Right lobe of liver (tissue), 6 donors: ENCODE measurements at regions not wholly inside any gene's neighbourhood (a gene's known extent, or its start where the extent isn't known, plus 50 kb on each side); places are given as distances from the start of the nearest gene placed in this dataset.

ENCODE experiments used
- ATAC-seq, 4 donors: fragments of 200-7000 bp; cut with Tn5 transposase; one replicate each; pipeline ENCODE4 v1.9.1; 2020; ENCODE audit warnings: mild to moderate bottlenecking in 4 of 4, moderate library complexity in 4 of 4
- DNase-seq, 3 donors: peaks; one replicate each; pipeline ENCODE4 v3.0.0-alpha.2; 2020
- H3K27ac ChIP-seq, 3 donors: fragments of 200-600 bp; one replicate each; pipeline ENCODE4 v1.8.0; 2022
- H3K27me3 ChIP-seq, 2 donors: fragments of 200-600 bp; one replicate each; pipeline ENCODE4 v1.8.0; 2022
- H3K36me3 ChIP-seq, 4 donors: fragments of 200-600 bp; sonication (generic) in 1 of 4; one replicate each; pipeline versions ENCODE4 v1.5.1 to v1.8.0; 2017 to 2022; ENCODE audit warnings: control low read depth in 1 of 4
- H3K4me1 ChIP-seq, 4 donors: fragments of 200-600 bp; sonication (generic) in 1 of 4; one replicate each; pipeline versions ENCODE4 v1.5.1 to v1.8.0; 2017 to 2022; ENCODE audit warnings: control low read depth in 1 of 4
- H3K4me3 ChIP-seq, 3 donors: fragments of 200-600 bp; one replicate each; pipeline ENCODE4 v1.8.0; 2022
- H3K9me3 ChIP-seq, 4 donors: fragments of 200-600 bp; sonication (generic) in 1 of 4; one replicate each; pipeline versions ENCODE4 v1.5.1 to v1.8.0; 2017 to 2022; ENCODE audit warnings: control low read depth in 1 of 4
- CTCF ChIP-seq, 4 donors: fragments of 200-600 bp in 3 of 4; fragments of 450-650 bp in 1 of 4; IDR thresholded peaks; one replicate each; pipeline versions ENCODE4 v1.5.1 to v1.8.0; 2016 to 2022; ENCODE audit warnings: antibody characterized with exemption in 4 of 4, mild to moderate bottlenecking in 2 of 4
- POLR2A ChIP-seq: fragments of 450-650 bp; IDR thresholded peaks from one replicate; pipeline ENCODE4 v1.6.1; 2017; ENCODE audit warnings: antibody characterized with exemption, mild to moderate bottlenecking
- WGBS: methylation state at CpG from one replicate; pipeline ENCODE4 v1.1.6; 2018; ENCODE audit warnings: low coverage, low lambda C conversion rate; ENCODE audit not compliant: insufficient coverage; ENCODE audit errors: missing lambda C conversion rate; 5-methylcytosine and 5-hydroxymethylcytosine counted together
- intact Hi-C, 2 donors: fragments of 100-400 bp; cut with DNase I; formaldehyde crosslinking; loops; one replicate each; pipeline versions ENCODE4 v1.11.2 to v1.14.1; 2022
- donor health status: DM: no; HTN: yes; CAD: no.
- donor health status: DM: no; HTN: no; CAD: no.
- donor health status: DM: no; HTN: no; CAD: no.
- donor health status: DM: no; HTN: yes; CAD: no.
- donor health status: DM: no; HTN: yes; CAD: no.

- no peaks in the 10 kb centered on the region for H3K27me3 ChIP-seq
- no peaks in the 10 kb centered on the region for H3K4me1 ChIP-seq
- no peaks in the 10 kb centered on the region for H3K36me3 ChIP-seq
- H3K27ac ChIP-seq: no peak overlapping the region
- DNase-seq: no peak
- ATAC-seq: no peak
- no peak overlapping the region for H3K4me3 ChIP-seq
- TF ChIP-seq POLR2A (no peak), CTCF (IDR thresholded peaks at IDR 0.05) (no peak)
- H3K9me3 ChIP-seq: no peaks in the 10 kb centered on the region
- intact Hi-C loops: no loop called here
- WGBS: 63% methylated on average over 2 of the region's 4 CpGs
Measured at GRCh38 chr7:46810986-46811385, 770.9 kb downstream of the TNS3 start.

- ATAC-seq (no peak), DNase-seq (no peak)
- H3K27me3 ChIP-seq: no peaks in the 10 kb centered on the region
- no peaks in the 10 kb centered on the region for H3K36me3 ChIP-seq
- no peaks in the 10 kb centered on the region for H3K9me3 ChIP-seq
- no peaks in the 10 kb centered on the region for H3K4me1 ChIP-seq
- TF ChIP-seq CTCF (IDR thresholded peaks at IDR 0.05): no peak
- no peak for TF ChIP-seq POLR2A
- H3K27ac ChIP-seq: no peak overlapping the region
- no peak overlapping the region for H3K4me3 ChIP-seq
- WGBS: 80% methylated on average over 3 of the region's 4 CpGs
- intact Hi-C loops: no loop called here
Measured at GRCh38 chr7:46809886-46810285, 772.0 kb downstream of the TNS3 start.

- intact Hi-C loops: no loop called here
- Histone ChIP-seq H3K27me3 (no peaks in the 10 kb centered on the region), H3K4me1 (no peaks in the 10 kb centered on the region), H3K27ac (no peak overlapping the region), H3K4me3 (no peak overlapping the region), H3K9me3 (no peaks in the 10 kb centered on the region), H3K36me3 (no peaks in the 10 kb centered on the region)
- no peak for DNase-seq
- no peak for ATAC-seq
- WGBS: 40% methylated on average over 3 of the region's 3 CpGs
- TF ChIP-seq POLR2A (no peak), CTCF (IDR thresholded peaks at IDR 0.05) (no peak)
Measured at GRCh38 chr7:46806856-46807255, 775.1 kb downstream of the TNS3 start.

GRCh38 chr7:46802479-46802878, 779.4 kb downstream of the TNS3 start:
- 87% methylated on average over 2 of the region's 2 CpGs for WGBS
- no peaks in the 10 kb centered on the region for H3K36me3 ChIP-seq

More at GRCh38 chr7:46802479-46802878, 779.4 kb downstream of the TNS3 start:
- H3K4me3 ChIP-seq: no peak overlapping the region
- no peaks in the 10 kb centered on the region for H3K9me3 ChIP-seq
- H3K27ac ChIP-seq: no peak overlapping the region
- DNase-seq: no peak
- TF ChIP-seq POLR2A (no peak), CTCF (IDR thresholded peaks at IDR 0.05) (no peak)
- no peaks in the 10 kb centered on the region for H3K4me1 ChIP-seq
- intact Hi-C loops: no loop called here
- H3K27me3 ChIP-seq: no peaks in the 10 kb centered on the region
- ATAC-seq: no peak
